ENCODE measurements at regions not wholly inside any gene's neighbourhood (a gene's known extent, or its start where the extent isn't known, plus 50 kb on each side); places are given as distances from the start of the nearest gene placed in this dataset.

GRCh38 chr12:66905201-66905600 lies 226.3 kb upstream of the GRIP1 start (continued):
- TF ChIP-seq ZNF449 (tag by site-specific recombination; IDR thresholded peaks at IDR 0.05) (no peak), KLF17 (tag by site-specific recombination; IDR thresholded peaks at IDR 0.05) (no peak), ZNF112 (tag by site-specific recombination; IDR thresholded peaks at IDR 0.05) (no peak), ZNF16 (tag by site-specific recombination; IDR thresholded peaks at IDR 0.05; ENCODE audit: low read depth) (no peak), ZSCAN16 (tag by site-specific recombination; IDR thresholded peaks at IDR 0.05) (no peak), TSHZ1 (tag by site-specific recombination; IDR thresholded peaks at IDR 0.05; ENCODE audit: borderline replicate concordance) (no peak), PRDM6 (tag by site-specific recombination; IDR thresholded peaks at IDR 0.05) (no peak), ZNF791 (tag by site-specific recombination; IDR thresholded peaks at IDR 0.05) (no peak)

GRCh38 chr12:66910366-66910974 lies 231.6 kb upstream of the GRIP1 start:
- Histone ChIP-seq H3K9me3 (ENCODE audit: control insufficient read depth, insufficient read depth, low read depth, low read length) (no peaks in the 10 kb centered on the region), H3K27ac (ENCODE audit: extremely low read depth, low read depth, low read length) (no peak overlapping the region), H3K4me1 (ENCODE audit: control insufficient read depth, insufficient read depth, low read length) (peaks cover 6% of the 10 kb centered on the region), H3K36me3 (ENCODE audit: control insufficient read depth in 2 of 2, insufficient read depth in 1 of 2, low read length in 2 of 2) (no peaks in the 10 kb centered on the region), H3K4me3 (ENCODE audit: low read depth, low read length) (no peak overlapping the region)
- CTCF ChIA-PET: no interaction called here
- TF ChIP-seq ZNF2 (tag by site-specific recombination; IDR thresholded peaks at IDR 0.05) (no peak), ZNF558 (tag by site-specific recombination; IDR thresholded peaks at IDR 0.05) (no peak), ZNF174 (tag by site-specific recombination; IDR thresholded peaks at IDR 0.05) (no peak), ZNF292 (tag by site-specific recombination; IDR thresholded peaks at IDR 0.05; ENCODE audit: borderline replicate concordance, low read depth) (no peak), ZFP69B (tag by site-specific recombination; IDR thresholded peaks at IDR 0.05) (no peak), ATF2 (tag by site-specific recombination; IDR thresholded peaks at IDR 0.05; ENCODE audit: low read depth) (no peak), ZNF513 (tag by site-specific recombination; IDR thresholded peaks at IDR 0.05) (no peak), TRIM28 (IDR thresholded peaks at IDR 0.05; ENCODE audit: borderline replicate concordance, low read length) (no peak), ZNF645 (tag by site-specific recombination; IDR thresholded peaks at IDR 0.05) (no peak), ZNF654 (tag by site-specific recombination; IDR thresholded peaks at IDR 0.05; ENCODE audit: low read depth) (no peak), TSHZ1 (tag by site-specific recombination; IDR thresholded peaks at IDR 0.05; ENCODE audit: borderline replicate concordance) (no peak), ZNF48 (tag by site-specific recombination; IDR thresholded peaks at IDR 0.05) (no peak), ZBTB7A (tag by site-specific recombination; IDR thresholded peaks at IDR 0.05; ENCODE audit: low read depth) (no peak)
- POLR2A ChIA-PET: no interaction called here
